ENCODE measurements at regions not wholly inside any gene's neighbourhood (a gene's known extent, or its start where the extent isn't known, plus 50 kb on each side); places are given as distances from the start of the nearest gene placed in this dataset.
"Not testable (repeated sequence)": the region's sequence is repeated elsewhere in the genome, so short reads cannot be mapped to it uniquely, and the experiment has no call there.

GRCh38 chr5:158209219-158209908 is 350.4 kb upstream of the CLINT1 start:
- no peak for DNase-seq (ENCODE audit: low spot score)

GRCh38 chr5:158207733-158208132 is 348.8 kb upstream of the CLINT1 start:
- DNase-seq (ENCODE audit: low spot score), result no peak

GRCh38 chr5:158205992-158206391 is 347.0 kb upstream of the CLINT1 start:
- DNase-seq (ENCODE audit: low spot score), result no peak

- no peak for DNase-seq (ENCODE audit: low spot score)
Observed at GRCh38 chr5:158203261-158203660, 344.3 kb upstream of the CLINT1 start.

GRCh38 chr5:158202801-158203200 is 343.9 kb upstream of the CLINT1 start:
- DNase-seq (ENCODE audit: low spot score), result no peak

- no peak for DNase-seq (ENCODE audit: low spot score)
Observed at GRCh38 chr5:158200619-158201018, 341.7 kb upstream of the CLINT1 start.

GRCh38 chr5:158198636-158199035 is 339.7 kb upstream of the CLINT1 start:
- DNase-seq (ENCODE audit: low spot score), result no peak

- DNase-seq (ENCODE audit: low spot score), result no peak
Observed at GRCh38 chr5:158195416-158196210, 336.7 kb upstream of the CLINT1 start.

GRCh38 chr5:158194561-158194976 is 335.6 kb upstream of the CLINT1 start:
- DNase-seq (ENCODE audit: low spot score), result no peak

GRCh38 chr5:158193395-158193794 is 334.4 kb upstream of the CLINT1 start:
- not testable (repeated sequence) for DNase-seq (ENCODE audit: low spot score)

- no peak for DNase-seq (ENCODE audit: low spot score)
Observed at GRCh38 chr5:158180407-158180806, 321.5 kb upstream of the CLINT1 start.

GRCh38 chr5:158179271-158179670 is 320.3 kb upstream of the CLINT1 start:
- DNase-seq (ENCODE audit: low spot score), result no peak

GRCh38 chr5:158178535-158178934 is 319.6 kb upstream of the CLINT1 start:
- DNase-seq (ENCODE audit: low spot score), result no peak

GRCh38 chr5:158177146-158177545 is 318.2 kb upstream of the CLINT1 start:
- no peak for DNase-seq (ENCODE audit: low spot score)

- DNase-seq (ENCODE audit: low spot score), result no peak
Observed at GRCh38 chr5:158175934-158176481, 317.1 kb upstream of the CLINT1 start.

- no peak for DNase-seq (ENCODE audit: low spot score)
Observed at GRCh38 chr5:158174918-158175851, 316.2 kb upstream of the CLINT1 start.

- DNase-seq (ENCODE audit: low spot score), result no peak
Observed at GRCh38 chr5:158174026-158174425, 315.1 kb upstream of the CLINT1 start.

GRCh38 chr5:158172005-158172404 is 313.1 kb upstream of the CLINT1 start:
- no peak for DNase-seq (ENCODE audit: low spot score)

GRCh38 chr5:158170534-158170933 is 311.6 kb upstream of the CLINT1 start:
- no peak for DNase-seq (ENCODE audit: low spot score)

GRCh38 chr5:158170060-158170459 is 311.1 kb upstream of the CLINT1 start:
- DNase-seq (ENCODE audit: low spot score), result no peak

GRCh38 chr5:158166424-158166823 is 307.5 kb upstream of the CLINT1 start:
- DNase-seq (ENCODE audit: low spot score), result no peak
